GM19238 (cell line): ENCODE measurements at regions not wholly inside any gene's neighbourhood (a gene's known extent, or its start where the extent isn't known, plus 50 kb on each side); places are given as distances from the start of the nearest gene placed in this dataset.
"Not testable (repeated sequence)": the region's sequence is repeated elsewhere in the genome, so short reads cannot be mapped to it uniquely, and the experiment has no call there.

ENCODE experiments used
- DNase-seq: peaks from one replicate; pipeline ENCODE4 v3.0.0; 2011; ENCODE audit warnings: low spot score; ENCODE audit not compliant: insufficient read length

DNA sequence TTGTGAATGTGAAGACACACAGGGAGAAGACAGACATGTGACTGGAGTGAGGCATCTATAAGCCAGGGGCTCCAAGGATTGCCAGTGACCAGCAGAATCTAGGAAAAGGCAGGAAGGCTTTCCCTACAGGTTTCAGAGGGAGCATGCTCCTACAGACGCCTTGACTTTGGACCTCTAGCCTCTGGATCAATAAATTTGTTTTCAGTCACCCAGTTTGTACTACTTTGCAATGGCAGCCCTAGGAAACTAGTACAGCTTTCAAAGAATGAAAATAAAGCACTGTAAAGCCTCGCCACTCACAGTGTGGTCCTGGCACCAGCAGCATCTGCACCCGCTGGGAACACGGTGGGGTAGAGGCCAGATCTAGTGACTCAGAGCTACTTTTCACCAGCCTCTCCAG is 510.0 kb downstream of the LTN1 start:
- no peak for DNase-seq

DNA sequence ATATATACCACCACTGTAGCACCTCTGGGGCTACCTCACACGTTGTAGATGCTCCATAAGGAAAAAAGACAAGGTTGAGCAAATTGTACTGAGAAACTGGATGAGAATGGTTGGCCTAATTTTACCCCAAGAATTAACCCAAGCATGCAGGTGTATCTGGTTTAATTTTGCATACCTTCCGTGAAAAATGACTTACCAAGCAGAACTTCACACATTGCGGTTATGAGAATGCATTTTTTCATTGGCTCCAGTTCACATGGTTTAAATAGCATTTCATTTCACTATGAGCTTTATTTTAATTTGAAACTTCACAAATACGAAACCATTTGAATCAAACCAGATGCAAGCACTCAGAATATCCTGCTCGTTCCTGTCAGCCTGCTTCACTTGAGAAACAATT is 512.2 kb downstream of the LTN1 start:
- no peak for DNase-seq

DNA sequence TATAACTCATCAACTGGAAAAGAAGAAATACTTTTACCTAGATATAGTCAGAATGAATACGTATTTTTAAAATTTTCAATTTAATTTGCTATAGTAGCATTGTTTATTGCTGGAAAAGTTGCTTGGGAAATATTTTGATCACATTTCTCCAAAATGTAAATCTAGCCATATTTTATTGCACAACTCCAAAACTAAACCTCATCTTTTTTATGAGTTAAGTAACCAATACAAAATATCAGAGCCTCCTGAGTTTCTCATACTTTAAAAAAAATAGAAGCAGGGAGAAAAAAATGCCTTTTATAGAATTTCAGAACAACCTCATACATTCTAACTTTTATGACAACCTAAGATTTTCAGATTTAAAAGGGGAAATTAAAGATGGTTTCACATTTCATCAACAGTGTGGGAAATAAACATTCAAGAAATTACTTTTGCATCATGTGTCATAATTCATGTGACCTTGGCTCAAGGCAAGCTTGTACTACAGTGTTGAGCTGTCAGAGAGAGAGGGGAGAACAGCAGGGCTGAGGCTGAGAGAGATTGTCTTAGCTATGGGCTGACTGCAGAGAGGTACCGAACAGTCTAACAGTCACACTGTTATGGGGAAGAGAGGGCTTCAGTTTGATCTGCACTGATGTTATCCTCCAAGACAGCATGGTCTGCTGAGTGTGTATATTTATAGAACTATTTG is 519.0 kb downstream of the LTN1 start:
- DNase-seq: no peak

DNA sequence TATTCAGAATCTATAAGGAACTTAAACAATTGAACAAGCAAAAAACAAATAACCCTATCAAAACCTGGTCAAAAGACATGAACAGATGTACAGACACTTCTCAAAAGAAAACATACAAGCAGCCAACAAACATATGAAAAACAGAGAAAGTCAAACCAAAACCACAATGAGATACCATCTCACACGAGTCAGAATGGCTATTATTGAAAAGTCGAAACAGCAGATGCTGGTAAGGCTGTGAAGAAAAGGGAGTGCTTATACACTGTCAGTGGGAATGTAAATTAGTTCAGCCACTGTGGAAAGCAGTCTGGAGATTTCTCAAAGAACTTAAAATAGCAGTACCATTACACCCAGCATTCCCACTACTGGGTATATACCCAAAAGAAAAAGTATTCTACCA is 520.1 kb downstream of the LTN1 start:
- DNase-seq: not testable (repeated sequence)

DNA sequence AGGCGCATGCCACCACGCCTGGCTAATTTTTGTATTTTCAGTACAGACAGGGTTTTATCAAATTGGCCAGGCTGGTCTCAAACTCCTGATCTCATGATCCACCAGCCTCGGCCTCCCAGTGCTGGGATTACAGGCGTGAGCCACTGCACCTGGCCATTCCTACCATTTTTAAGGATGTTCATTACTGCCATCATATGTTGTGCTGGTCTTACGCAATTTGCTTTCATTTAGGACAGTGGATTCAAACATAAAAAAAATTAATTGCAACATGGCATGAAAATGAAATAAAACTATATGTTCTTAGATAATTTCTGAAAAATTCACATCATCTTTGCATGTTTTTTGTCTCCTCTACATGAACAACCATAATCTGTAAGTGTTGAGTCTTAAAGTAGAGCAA is 527.7 kb downstream of the LTN1 start:
- DNase-seq: no peak

DNA sequence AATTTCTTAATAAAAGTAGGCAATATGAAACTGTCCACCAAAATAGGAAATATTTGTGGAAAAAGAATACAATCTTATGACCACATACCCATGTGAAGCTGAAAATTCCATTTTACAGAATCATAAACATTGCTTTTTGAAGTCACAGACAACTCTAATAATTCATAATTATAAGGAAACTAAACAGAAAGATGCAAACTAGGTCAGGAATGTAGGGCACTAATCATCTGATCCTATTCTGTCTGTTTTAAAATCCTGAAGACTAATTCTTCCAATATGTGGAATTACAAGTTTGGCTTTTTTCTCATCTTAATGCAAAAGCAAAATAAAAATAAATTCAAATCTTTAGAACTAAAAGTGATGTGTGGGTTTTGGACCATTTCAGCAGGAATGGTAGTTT is 528.6 kb downstream of the LTN1 start:
- DNase-seq: no peak

DNA sequence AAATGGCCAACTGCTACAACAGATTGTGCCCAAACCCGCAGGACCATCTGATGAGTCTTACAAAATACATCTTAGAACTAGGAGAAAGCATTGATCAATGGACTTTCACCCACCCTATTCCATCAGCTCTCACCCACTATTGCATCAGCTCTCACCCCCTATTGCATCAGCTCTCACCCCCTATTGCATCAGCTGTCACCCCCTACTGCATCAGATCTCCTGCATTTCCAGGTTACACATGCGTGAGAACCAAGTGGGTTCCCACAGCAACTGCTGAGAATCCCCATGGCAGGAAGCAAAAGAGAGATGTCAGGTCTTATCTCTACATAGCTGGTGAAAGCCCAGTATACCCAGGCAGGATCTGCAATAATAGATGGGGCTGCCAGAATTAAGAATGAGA is 533.5 kb downstream of the LTN1 start:
- no peak for DNase-seq

DNA sequence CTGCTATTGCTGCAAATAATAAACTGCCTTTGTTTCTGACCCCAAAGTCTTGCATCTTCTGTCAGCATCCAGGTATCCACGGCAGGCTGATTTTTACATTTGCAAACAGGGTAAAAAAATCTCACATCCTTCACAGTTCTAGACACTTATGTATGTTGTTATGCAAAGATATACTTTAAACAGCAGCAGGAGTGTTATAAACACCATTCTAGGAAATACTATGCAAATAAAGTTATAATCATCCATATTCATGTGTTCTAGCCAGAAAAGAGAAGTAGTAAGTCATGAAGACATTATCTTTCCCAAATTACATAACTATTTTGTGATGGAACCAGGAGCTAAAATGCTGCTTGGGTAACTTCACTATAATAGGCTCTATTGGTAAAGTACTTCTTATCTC is 534.2 kb downstream of the LTN1 start:
- no peak for DNase-seq

DNA sequence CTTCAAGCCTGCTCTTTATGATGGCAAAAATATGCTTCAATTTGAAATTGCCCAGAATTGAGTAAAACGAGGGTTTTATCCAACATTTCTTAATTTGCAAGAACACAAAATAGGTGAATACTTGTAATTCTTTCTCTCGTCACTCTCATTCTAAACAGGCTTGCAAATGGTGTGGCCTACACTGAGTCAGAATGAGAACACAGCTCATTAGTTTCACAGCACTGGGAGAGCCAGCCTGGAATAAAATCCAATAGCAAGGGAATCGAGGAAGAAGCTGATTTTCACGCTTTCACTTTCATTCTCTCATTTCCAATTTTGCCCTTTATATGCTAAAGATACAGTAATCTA is 537.5 kb downstream of the LTN1 start:
- DNase-seq: no peak

DNA sequence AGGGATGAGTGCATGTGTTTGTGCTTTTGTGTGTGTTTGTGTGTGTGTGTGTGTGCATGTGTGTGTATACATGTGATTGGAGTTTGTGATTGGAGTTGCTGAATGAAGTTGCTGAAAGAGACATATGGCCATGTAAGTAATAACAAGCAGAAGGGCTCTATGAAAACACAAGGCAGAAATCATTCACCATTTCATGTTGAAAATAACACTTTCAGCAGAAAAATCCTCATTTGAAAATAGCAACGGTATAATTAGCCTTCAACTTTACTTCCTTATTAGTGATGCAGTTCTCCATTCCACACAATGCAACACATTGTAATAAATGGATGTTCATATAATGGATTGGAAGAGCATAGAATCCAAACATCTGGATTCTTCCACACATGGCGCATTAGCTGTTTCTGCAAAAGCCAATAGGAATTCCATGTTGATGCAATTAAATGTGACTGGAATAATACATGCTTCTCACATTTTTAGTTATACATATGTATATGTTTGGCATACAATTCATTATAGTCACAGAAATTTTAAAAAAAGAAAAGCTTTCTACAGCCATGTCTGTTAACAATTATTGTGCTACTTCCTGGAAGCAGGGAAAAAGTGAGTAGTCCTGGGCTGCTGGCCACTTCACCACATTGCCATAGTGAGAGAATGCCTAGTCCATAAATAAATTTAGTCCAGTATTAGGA is 538.0 kb downstream of the LTN1 start:
- DNase-seq: no peak

DNA sequence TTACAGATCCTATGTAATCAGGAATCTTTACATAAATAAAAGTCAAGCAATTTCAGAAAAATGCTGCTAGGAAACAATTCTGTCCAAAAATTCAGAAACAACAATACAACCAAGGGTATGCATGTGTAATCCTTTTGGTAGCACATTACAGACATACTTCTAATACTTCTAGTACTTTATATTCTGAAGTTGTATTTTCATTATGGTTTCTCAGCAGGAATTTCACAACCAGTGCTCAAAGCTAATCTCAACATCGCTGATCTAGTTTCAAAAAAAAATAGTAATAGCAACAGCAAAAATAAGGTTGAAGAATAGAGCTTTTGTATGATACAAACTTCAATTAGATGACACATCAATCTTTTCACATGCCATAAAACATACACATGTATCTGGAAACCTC is 545.2 kb downstream of the LTN1 start:
- DNase-seq: no peak

DNA sequence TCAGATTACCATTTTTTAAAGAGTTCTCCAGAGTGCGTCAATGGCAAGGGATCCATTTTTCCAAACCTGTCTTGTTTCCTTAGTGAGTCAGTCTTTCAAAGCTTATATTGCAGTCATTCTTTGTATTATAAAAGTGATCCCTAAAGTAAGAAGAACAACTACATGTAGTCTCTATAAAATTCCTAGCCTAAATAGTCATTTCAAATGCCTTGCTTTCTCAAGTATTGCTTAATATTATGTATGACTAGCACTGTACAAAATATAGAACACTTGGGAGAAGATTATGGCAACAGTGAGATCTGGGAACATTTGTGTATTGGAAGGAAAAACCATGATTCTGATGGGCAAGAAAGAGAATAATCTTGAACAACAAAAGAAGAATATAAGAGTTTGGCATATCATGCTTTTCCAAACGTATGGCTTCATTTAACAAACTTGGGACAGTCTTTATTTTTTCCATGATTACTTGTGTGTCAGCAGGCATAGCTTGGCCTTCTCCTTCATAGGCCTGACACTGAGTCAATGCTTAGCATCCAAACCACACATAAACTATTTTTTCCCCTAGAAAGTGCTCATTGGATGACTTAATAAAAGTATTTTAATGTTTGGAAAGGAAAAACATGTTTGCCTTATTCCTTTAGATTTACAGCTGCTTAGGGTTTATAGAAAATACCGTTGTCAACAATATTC is 547.4 kb downstream of the LTN1 start:
- DNase-seq: no peak

DNA sequence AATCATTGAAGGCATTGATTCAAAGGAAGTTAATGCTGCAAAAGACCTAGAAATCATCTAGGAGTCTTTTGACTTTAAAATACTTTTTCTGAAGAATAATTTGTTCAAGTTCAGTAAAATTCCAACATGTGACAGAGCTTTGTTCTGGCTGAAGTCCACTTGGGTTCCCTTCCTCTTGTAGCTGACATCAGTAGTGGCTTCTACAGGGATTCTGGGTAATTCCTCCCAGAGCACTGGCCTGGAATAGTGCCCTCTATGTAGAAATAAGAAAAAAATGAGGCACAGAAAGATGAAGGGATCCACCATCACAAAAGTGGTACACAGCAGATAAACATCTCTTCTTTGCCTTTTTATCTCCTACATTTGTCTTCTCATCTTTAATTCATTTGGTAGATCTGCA is 548.1 kb downstream of the LTN1 start:
- DNase-seq: no peak

DNA sequence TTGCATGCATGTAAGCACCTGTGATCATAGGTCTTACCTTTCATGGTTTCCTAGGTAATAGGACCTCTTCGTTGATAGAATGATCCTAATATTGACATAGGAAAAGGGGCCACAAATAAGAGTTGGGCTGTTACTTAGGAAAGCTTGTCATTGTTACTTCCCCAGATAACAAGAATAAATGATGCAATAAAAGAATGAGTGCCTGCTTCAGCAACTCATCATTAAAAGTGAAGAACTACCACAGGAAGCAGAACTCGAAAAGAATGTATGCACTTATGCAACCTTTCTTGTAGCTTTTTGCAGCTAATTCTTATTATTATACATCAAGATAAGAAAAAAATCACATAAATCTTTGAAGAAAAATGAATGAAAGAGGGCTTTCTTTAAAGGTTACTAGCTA is 548.6 kb downstream of the LTN1 start:
- DNase-seq: no peak

DNA sequence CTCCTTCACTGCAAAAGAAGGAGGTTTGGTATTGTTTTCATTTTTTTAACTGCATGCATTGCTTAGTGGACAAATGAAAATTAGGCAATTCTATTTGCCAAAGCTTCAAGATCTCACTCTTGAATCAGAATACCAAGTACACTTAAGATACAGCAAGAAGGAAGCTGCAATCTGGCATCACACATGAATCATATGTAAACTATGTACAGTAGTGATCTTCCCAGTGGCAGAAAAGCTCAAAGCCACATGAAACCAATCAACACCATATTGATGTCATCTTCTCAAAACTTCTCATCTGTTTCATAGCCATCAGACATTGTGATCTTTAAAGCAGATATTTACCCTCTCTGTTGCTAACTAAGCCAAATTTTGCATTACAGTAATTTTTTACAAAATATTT is 550.1 kb downstream of the LTN1 start:
- DNase-seq: no peak

DNA sequence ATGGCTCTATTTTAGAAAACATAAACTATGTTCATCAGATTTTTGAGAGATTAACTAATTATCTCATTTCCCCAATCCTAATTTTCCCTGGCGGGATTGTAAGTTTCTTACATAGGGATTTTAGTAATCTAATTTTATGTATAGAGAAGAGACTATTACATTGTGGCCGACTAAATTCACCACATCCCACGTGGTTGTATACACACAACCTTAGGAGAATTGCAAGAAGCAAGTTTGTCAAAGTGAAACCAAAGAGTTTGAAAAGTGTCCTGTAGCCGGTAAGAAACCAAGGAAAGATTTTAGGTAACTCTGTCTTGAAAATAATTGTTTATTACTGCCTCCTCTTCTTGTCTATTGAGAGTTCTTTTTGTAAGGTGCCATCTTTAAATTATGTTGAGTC is 550.6 kb downstream of the LTN1 start:
- DNase-seq: no peak

DNA sequence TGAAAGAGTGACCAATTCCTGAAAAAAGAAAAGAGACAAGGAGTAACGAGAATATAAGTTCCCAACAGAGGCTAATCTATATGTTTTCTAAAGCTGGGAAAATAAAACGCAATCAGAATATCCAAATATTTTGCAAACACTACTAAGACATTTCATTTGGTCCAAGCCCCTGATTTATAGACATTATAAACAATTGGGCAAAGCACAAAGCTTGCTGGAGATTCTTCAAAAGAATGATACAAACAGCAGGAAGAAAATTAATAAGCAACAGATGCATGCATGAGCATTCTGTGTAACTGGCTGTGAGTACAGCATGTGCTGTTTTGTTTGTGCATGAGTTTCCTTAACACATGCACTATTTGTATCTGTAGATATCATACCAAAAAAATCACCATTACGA is 552.9 kb downstream of the LTN1 start:
- no peak for DNase-seq

DNA sequence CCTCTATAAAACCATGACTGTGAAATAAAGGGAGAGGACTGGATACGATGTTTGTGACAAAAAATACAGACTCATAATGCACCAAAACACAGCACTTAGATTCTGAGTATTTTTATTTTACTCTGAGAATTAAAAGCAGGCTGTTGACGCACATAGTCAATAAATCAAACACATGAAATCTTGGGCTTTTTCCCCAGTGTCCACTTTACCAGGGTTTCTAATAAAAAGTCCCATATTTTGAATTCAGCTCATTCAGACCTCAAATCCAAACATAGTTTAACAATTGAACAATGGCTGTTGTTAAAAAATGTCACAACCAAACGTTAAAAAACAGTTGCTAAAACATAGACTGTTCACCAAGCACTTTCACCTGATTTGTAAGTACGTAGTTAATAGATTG is 553.4 kb downstream of the LTN1 start:
- DNase-seq: no peak

DNA sequence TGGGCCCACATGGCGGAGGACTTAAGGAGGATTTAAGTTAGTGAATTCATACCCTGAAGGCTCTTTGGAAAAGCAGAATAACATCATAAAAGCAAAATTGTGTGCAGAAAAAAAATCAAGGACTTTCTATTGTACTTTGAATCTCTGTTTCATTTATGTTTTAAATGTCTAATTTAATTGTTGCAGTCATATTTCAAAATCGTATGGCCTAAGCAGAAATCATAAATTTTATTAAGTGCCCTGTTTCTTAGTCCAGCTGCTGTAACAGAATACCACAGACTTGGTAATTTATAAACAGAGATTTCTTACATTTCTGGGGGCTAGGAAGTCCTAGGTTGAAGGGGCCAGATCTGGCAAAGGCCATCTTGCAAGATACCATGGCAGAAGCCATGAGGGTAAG is 555.6 kb downstream of the LTN1 start:
- no peak for DNase-seq

DNA sequence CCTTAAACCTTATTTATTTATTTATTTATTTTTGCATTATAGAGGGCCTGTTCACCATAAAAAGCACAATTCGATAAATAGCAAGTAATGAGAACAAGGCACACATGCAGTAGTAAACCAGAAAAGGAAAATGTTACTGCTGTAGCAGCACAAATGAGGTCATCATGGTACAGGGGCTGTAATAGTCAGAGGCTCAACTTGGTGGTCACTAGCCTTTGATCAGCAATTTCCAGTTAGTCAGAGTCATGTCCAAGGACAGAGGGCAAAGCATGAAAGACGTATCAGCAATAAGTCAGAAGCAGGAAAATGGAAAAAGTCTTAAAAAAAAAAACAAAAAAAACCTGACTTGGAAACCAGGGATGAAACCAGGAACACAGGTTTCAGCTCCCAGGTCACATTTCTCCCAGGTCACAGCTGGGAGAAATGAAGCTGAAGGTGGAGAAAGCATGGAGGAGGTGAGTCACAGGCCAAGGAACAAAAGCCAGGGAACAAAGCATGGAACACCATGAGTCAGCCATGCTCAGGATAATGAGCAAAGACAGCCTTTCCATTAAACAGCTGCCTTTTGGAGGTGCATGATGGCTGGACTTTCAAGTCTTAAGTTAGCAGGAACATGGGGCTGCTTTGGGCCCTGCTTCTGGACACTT is 556.3 kb downstream of the LTN1 start:
- DNase-seq: no peak

DNA sequence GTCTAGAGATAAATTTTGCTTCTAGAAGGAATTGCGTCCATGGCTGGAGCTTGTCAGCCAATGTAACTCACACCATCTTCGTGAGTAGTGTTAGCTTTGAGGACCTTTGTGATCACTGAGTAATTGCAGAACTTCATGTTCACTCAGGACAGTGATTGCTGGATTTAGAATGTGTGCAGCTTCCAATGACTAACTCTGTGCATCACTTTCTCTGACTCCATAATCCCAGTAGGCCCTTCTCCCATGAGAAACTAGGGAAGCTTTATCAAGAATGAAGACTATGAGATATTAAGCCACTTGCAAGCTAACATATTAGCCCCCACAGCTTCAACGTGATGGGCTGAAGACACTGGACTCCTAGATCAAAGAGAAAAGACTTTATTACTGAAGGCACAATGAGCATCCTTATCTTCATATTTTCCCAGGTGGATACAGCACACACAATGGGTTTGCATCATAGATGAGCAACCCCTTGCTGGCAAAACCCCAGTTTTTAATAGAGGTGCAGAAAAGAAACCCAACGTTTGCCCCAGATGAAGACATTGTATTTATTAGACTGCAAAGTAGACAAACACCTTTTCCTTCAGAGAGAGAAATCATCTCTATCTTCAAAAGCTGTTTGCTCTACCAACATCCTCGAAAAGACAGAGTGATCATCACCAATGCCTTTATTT is 561.0 kb downstream of the LTN1 start:
- no peak for DNase-seq

DNA sequence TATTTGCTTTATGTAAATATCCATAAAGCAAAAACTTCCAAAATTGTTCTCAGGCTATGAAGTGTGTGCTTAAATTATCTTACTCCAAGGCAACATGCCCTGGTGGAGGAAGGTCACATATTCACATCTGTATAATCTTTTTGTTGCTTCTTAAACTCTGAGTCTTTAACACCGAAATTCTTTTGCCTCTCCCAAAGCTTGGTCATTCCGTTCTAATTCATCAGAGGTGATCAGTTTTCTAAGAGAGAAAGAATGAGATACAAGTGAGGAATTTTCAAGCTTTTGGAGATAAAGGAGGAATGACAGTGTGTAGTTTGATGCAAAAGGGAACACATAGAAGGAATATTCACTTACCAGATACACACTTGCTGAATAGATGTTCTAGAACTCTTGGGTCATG is 561.7 kb downstream of the LTN1 start:
- DNase-seq: no peak
